NCI-H2196 (cell line): ENCODE measurements at regions not wholly inside any gene's neighbourhood (a gene's known extent, or its start where the extent isn't known, plus 50 kb on each side); places are given as distances from the start of the nearest gene placed in this dataset.
"Not testable (repeated sequence)": the region's sequence is repeated elsewhere in the genome, so short reads cannot be mapped to it uniquely, and the experiment has no call there.

Source experiments
- DNase-seq: peaks from one replicate; lab custom pipeline; 2025; ENCODE audit not compliant: unreplicated experiment; lab: John Stamatoyannopoulos, UW

GRCh38 chr14:41549821-41550607 is 56.7 kb upstream of the LRFN5 start:
- DNase-seq, result no peak

- DNase-seq, result no peak
Observed at GRCh38 chr14:41549282-41549681, 57.4 kb upstream of the LRFN5 start.

- DNase-seq, result no peak
Observed at GRCh38 chr14:41548666-41549065, 58.0 kb upstream of the LRFN5 start.

GRCh38 chr14:41541333-41541732 is 65.3 kb upstream of the LRFN5 start:
- DNase-seq, result no peak

GRCh38 chr14:41532255-41532654 is 74.4 kb upstream of the LRFN5 start:
- no peak for DNase-seq

GRCh38 chr14:41521891-41522290 is 84.8 kb upstream of the LRFN5 start:
- DNase-seq, result no peak

- not testable (repeated sequence) for DNase-seq
Observed at GRCh38 chr14:41518030-41518429, 88.6 kb upstream of the LRFN5 start.

- DNase-seq, result no peak
Observed at GRCh38 chr14:41506552-41506951, 100.1 kb upstream of the LRFN5 start.

- no peak for DNase-seq
Observed at GRCh38 chr14:41505491-41505890, 101.2 kb upstream of the LRFN5 start.

- DNase-seq, result no peak
Observed at GRCh38 chr14:41498959-41499358, 107.7 kb upstream of the LRFN5 start.

GRCh38 chr14:41490323-41490722 is 116.4 kb upstream of the LRFN5 start:
- DNase-seq, result no peak

- no peak for DNase-seq
Observed at GRCh38 chr14:41489315-41489972, 117.2 kb upstream of the LRFN5 start.

GRCh38 chr14:41488401-41488800 is 118.3 kb upstream of the LRFN5 start:
- no peak for DNase-seq

GRCh38 chr14:41482861-41483260 is 123.8 kb upstream of the LRFN5 start:
- DNase-seq, result no peak

GRCh38 chr14:41476526-41476925 is 130.2 kb upstream of the LRFN5 start:
- no peak for DNase-seq

GRCh38 chr14:41461380-41461779 is 145.3 kb upstream of the LRFN5 start:
- no peak for DNase-seq

GRCh38 chr14:41457393-41457792 is 149.3 kb upstream of the LRFN5 start:
- no peak for DNase-seq

- no peak for DNase-seq
Observed at GRCh38 chr14:41449066-41449465, 157.6 kb upstream of the LRFN5 start.

GRCh38 chr14:41446008-41446407 is 160.7 kb upstream of the LRFN5 start:
- no peak for DNase-seq

- DNase-seq, result no peak
Observed at GRCh38 chr14:41423503-41423902, 183.2 kb upstream of the LRFN5 start.

- not testable (repeated sequence) for DNase-seq
Observed at GRCh38 chr14:41421308-41421707, 185.4 kb upstream of the LRFN5 start.

- DNase-seq, result no peak
Observed at GRCh38 chr14:41419709-41420108, 187.0 kb upstream of the LRFN5 start.

GRCh38 chr14:41418851-41419250 is 187.8 kb upstream of the LRFN5 start:
- no peak for DNase-seq
